Endodermal cell (in vitro differentiated cells): ENCODE measurements at regions not wholly inside any gene's neighbourhood (a gene's known extent, or its start where the extent isn't known, plus 50 kb on each side); places are given as distances from the start of the nearest gene placed in this dataset.

Source experiments
- DNase-seq: peaks from one replicate; pipeline ENCODE4 v3.0.0-alpha.2; 2017
- H3K27ac ChIP-seq: 2 replicates; pipeline ENCODE4 v1.5.1; 2013; ENCODE audit warnings: mild to moderate bottlenecking, low read depth, low read length, moderate library complexity
- H3K27me3 ChIP-seq: 2 replicates; pipeline ENCODE4 v1.6.1; 2013; ENCODE audit warnings: mild to moderate bottlenecking, low read length, moderate library complexity; ENCODE audit not compliant: insufficient read depth, control insufficient read depth, poor library complexity, severe bottlenecking
- H3K36me3 ChIP-seq: 2 replicates; pipeline ENCODE4 v1.7.0; 2013; ENCODE audit warnings: mild to moderate bottlenecking, low read length, moderate library complexity; ENCODE audit not compliant: control insufficient read depth, insufficient read depth
- H3K4me1 ChIP-seq: one replicate; pipeline ENCODE4 v1.7.0; 2013; ENCODE audit warnings: low read length; ENCODE audit not compliant: control insufficient read depth, insufficient read depth
- H3K4me3 ChIP-seq: 2 replicates; pipeline ENCODE4 v1.5.1; 2013; ENCODE audit warnings: mild to moderate bottlenecking, low read length, moderate library complexity
- H3K9ac ChIP-seq: 2 replicates; pipeline ENCODE4 v1.6.1; 2013; ENCODE audit warnings: mild to moderate bottlenecking, low read length, moderate library complexity; ENCODE audit not compliant: poor library complexity, severe bottlenecking; ENCODE audit errors: extremely low read depth
- H3K9me3 ChIP-seq: 2 replicates; pipeline ENCODE4 v1.6.1; 2013; ENCODE audit warnings: mild to moderate bottlenecking, low read length, moderate library complexity; ENCODE audit not compliant: control insufficient read depth
- H3K27ac Mint-ChIP-seq: 2 replicates; pipeline ENCODE4 v1.8.0; 2020; ENCODE audit warnings: mixed read lengths
- H3K27me3 Mint-ChIP-seq: 2 replicates; pipeline ENCODE4 v1.8.0; 2021; ENCODE audit warnings: mild to moderate bottlenecking, mixed read lengths; ENCODE audit not compliant: insufficient read depth
- H3K36me3 Mint-ChIP-seq: 2 replicates; pipeline ENCODE4 v1.8.0; 2020; ENCODE audit warnings: low read depth, mixed read lengths
- H3K4me1 Mint-ChIP-seq: 2 replicates; pipeline ENCODE4 v1.8.0; 2020; ENCODE audit warnings: mixed read lengths
- H3K4me3 Mint-ChIP-seq: 2 replicates; pipeline ENCODE4 v1.8.0; 2020; ENCODE audit warnings: mild to moderate bottlenecking, moderate library complexity, mixed read lengths
- H3K9me3 Mint-ChIP-seq: 2 replicates; pipeline ENCODE4 v1.8.0; 2020; ENCODE audit warnings: mild to moderate bottlenecking, mixed read lengths
- WGBS, 2 experiments: methylation state at CpG; one replicate each; pipeline versions ENCODE4 v1.1.5 to v1.1.7; 2013; ENCODE audit warnings: missing lambda C conversion rate in 2 of 2, mixed read lengths in 1 of 2; ENCODE audit not compliant: insufficient coverage in 1 of 2, insufficient read length in 1 of 2; 5-methylcytosine and 5-hydroxymethylcytosine counted together
- TF ChIP-seq, protein P1 (sequence below): fragments of 200-600 bp; sonication (generic); conservative IDR thresholded peaks from 2 replicates; pipeline ENCODE4 v1.5.0; 2021; ENCODE audit warnings: antibody characterized with exemption, mild to moderate bottlenecking

DNA sequence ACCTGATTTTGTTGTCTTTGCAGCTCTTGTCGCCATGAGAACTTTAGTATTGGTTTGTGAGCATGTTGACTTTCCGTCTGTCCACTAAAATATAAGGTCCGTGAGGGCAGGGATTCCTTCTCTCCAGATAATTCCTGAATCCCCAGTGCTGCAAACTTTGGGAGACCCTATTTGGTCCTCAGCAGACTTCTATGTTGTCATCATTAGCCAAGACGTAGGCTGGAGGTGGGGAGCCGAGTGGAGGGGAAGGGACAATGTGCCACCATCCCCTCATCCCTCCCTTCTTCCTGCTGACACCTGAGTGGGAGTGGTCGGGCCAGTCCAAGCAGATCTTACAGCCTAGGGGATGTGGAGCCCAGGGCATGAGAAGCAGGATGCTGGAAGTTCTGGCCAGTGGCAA, 690.6 kb downstream of the TBC1D22A start:
- H3K9me3 ChIP-seq: peaks cover 55% of the 10 kb centered on the region
- peaks cover 94% of the 10 kb centered on the region for H3K9me3 Mint-ChIP-seq
- 72 to 84% methylated on average over 3 to 6 of the region's 6 CpGs for WGBS, 2 experiments

DNA sequence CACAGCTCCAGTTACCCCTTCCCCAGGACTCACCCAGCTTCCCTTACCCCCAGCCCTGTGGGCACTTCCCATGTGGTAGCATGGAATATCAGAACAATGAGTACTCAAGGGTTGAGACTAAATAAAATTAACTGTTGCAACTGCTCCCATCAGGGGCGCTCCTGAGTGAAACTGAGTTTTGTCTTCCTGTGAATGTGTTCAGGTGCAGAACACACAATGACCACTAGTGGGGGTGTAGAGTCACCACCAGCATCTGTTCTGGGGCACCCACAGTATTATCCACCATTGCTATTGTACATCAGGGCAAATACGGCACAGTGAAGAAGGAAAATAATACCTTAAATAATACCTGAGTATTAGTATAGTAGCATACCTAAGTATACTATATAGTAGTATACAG, 689.7 kb downstream of the TBC1D22A start:
- no peaks in the 10 kb centered on the region for H3K27me3 Mint-ChIP-seq
- no peak overlapping the region for H3K4me3 Mint-ChIP-seq
- H3K4me1 ChIP-seq: no peaks in the 10 kb centered on the region
- TF ChIP-seq, protein P1, sequence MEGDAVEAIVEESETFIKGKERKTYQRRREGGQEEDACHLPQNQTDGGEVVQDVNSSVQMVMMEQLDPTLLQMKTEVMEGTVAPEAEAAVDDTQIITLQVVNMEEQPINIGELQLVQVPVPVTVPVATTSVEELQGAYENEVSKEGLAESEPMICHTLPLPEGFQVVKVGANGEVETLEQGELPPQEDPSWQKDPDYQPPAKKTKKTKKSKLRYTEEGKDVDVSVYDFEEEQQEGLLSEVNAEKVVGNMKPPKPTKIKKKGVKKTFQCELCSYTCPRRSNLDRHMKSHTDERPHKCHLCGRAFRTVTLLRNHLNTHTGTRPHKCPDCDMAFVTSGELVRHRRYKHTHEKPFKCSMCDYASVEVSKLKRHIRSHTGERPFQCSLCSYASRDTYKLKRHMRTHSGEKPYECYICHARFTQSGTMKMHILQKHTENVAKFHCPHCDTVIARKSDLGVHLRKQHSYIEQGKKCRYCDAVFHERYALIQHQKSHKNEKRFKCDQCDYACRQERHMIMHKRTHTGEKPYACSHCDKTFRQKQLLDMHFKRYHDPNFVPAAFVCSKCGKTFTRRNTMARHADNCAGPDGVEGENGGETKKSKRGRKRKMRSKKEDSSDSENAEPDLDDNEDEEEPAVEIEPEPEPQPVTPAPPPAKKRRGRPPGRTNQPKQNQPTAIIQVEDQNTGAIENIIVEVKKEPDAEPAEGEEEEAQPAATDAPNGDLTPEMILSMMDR: peak; percentile 46
- no peak overlapping the region for H3K27ac ChIP-seq
- no peaks in the 10 kb centered on the region for H3K36me3 ChIP-seq
- DNase-seq: peak; percentile 56
- no peak overlapping the region for H3K27ac Mint-ChIP-seq
- peaks cover 94% of the 10 kb centered on the region for H3K9me3 Mint-ChIP-seq
- no peak overlapping the region for H3K4me3 ChIP-seq
- 77 to 100% methylated on average over 1 of the region's 2 CpGs for WGBS, 2 experiments
- no peaks in the 10 kb centered on the region for H3K27me3 ChIP-seq
- peaks cover 2% of the 10 kb centered on the region for H3K36me3 Mint-ChIP-seq
- peaks cover 60% of the 10 kb centered on the region for H3K9me3 ChIP-seq
- no peaks in the 10 kb centered on the region for H3K4me1 Mint-ChIP-seq
- H3K9ac ChIP-seq: no peak overlapping the region

More for the DNA sequence above, 690.6 kb downstream of the TBC1D22A start:
- TF ChIP-seq, protein P1: no peak
- no peak overlapping the region for H3K27ac Mint-ChIP-seq
- Histone ChIP-seq H3K9ac (no peak overlapping the region), H3K4me3 (no peak overlapping the region), H3K27ac (no peak overlapping the region), H3K27me3 (no peaks in the 10 kb centered on the region), H3K4me1 (no peaks in the 10 kb centered on the region), H3K36me3 (no peaks in the 10 kb centered on the region)
- H3K4me3 Mint-ChIP-seq: no peak overlapping the region
- H3K27me3 Mint-ChIP-seq: no peaks in the 10 kb centered on the region
- H3K36me3 Mint-ChIP-seq: peaks cover 2% of the 10 kb centered on the region
- H3K4me1 Mint-ChIP-seq: no peaks in the 10 kb centered on the region
- no peak for DNase-seq

- Histone ChIP-seq H3K9ac (no peak overlapping the region), H3K4me1 (no peaks in the 10 kb centered on the region), H3K4me3 (no peak overlapping the region), H3K27ac (no peak overlapping the region), H3K27me3 (no peaks in the 10 kb centered on the region), H3K9me3 (peaks cover 66% of the 10 kb centered on the region), H3K36me3 (no peaks in the 10 kb centered on the region)
- H3K27ac Mint-ChIP-seq: no peak overlapping the region
- H3K27me3 Mint-ChIP-seq: no peaks in the 10 kb centered on the region
- peaks cover 2% of the 10 kb centered on the region for H3K36me3 Mint-ChIP-seq
- H3K4me1 Mint-ChIP-seq: no peaks in the 10 kb centered on the region
- TF ChIP-seq, protein P1: no peak
- DNase-seq: no peak
- H3K9me3 Mint-ChIP-seq: peaks cover 94% of the 10 kb centered on the region
- H3K4me3 Mint-ChIP-seq: no peak overlapping the region
- WGBS, 2 experiments: 78 to 79% methylated on average over 6 to 9 of the region's 9 CpGs
Measured at GRCh38 chr22:47450876-47451475, 688.5 kb downstream of the TBC1D22A start.
